PC-9 (cell line): ENCODE measurements at regions not wholly inside any gene's neighbourhood (a gene's known extent, or its start where the extent isn't known, plus 50 kb on each side); places are given as distances from the start of the nearest gene placed in this dataset.

Experiments used
- EZH2 ChIP-seq: fragments of 200-600 bp; sonication (generic); IDR thresholded peaks from 2 replicates; pipeline ENCODE4 v1.8.0; 2017; ENCODE audit warnings: antibody characterized with exemption, low read depth
- TF ChIP-seq, protein P1 (sequence below): fragments of 200-600 bp; sonication (generic); conservative IDR thresholded peaks from 2 replicates; pipeline ENCODE4 v1.6.1; 2017; ENCODE audit warnings: mixed run types, antibody characterized with exemption, mild to moderate bottlenecking, moderate library complexity

GRCh38 chr15:59838900-59839299, 149.8 kb upstream of the BNIP2 start:
- TF ChIP-seq, protein P1, sequence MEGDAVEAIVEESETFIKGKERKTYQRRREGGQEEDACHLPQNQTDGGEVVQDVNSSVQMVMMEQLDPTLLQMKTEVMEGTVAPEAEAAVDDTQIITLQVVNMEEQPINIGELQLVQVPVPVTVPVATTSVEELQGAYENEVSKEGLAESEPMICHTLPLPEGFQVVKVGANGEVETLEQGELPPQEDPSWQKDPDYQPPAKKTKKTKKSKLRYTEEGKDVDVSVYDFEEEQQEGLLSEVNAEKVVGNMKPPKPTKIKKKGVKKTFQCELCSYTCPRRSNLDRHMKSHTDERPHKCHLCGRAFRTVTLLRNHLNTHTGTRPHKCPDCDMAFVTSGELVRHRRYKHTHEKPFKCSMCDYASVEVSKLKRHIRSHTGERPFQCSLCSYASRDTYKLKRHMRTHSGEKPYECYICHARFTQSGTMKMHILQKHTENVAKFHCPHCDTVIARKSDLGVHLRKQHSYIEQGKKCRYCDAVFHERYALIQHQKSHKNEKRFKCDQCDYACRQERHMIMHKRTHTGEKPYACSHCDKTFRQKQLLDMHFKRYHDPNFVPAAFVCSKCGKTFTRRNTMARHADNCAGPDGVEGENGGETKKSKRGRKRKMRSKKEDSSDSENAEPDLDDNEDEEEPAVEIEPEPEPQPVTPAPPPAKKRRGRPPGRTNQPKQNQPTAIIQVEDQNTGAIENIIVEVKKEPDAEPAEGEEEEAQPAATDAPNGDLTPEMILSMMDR = no peak
- TF ChIP-seq EZH2 = no peak
